ENCODE measurements at regions not wholly inside any gene's neighbourhood (a gene's known extent, or its start where the extent isn't known, plus 50 kb on each side); places are given as distances from the start of the nearest gene placed in this dataset.

DNA sequence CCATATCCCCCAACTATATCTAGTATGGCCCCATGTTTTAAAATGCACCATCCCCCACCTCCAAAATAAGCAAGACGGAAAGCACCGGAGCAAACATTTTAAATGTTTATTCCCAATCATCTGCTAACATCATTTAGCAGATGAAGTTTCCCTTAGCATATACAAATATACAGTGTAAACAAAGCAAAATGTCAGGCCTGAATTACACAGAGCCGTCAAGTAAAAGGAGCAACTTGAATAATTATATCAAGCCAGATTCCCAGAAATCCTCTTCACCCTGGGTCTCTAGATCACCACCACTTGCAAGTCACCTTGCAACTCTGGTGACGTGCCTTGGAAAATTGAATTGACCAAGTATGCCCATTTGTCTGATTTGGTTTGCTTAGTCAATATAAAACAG is 91.6 kb upstream of the COL1A2 start:
- Histone ChIP-seq H3K27me3 (ENCODE audit: insufficient read depth, low read depth, low read length) (no peaks in the 10 kb centered on the region), H3K4me2 (ENCODE audit: low read length) (no peak overlapping the region), H3K79me2 (replicated peaks; ENCODE audit: insufficient read depth, low read length) (no peaks in the 10 kb centered on the region), H3K36me3 (ENCODE audit: insufficient read depth, low read length) (no peaks in the 10 kb centered on the region), H3K9me2 (ENCODE audit: insufficient read depth, low read length) (no peaks in the 10 kb centered on the region), H4K20me1 (ENCODE audit: insufficient read depth) (no peaks in the 10 kb centered on the region), H3K9me3 (ENCODE audit: low read length) (no peaks in the 10 kb centered on the region), H3K9ac (ENCODE audit: low read length) (no peak overlapping the region), H3K27ac (ENCODE audit: low read length) (no peak overlapping the region), H3F3A (ENCODE audit: insufficient read depth, low read length, poor library complexity, severe bottlenecking) (peaks cover 2% of the 10 kb centered on the region), H2AFZ (ENCODE audit: low read depth, low read length) (no peak overlapping the region), H3K4me3 (ENCODE audit: low read length) (no peak overlapping the region)
- TF ChIP-seq MXI1 (conservative IDR thresholded peaks at IDR 0.05; ENCODE audit: poor library complexity, severe bottlenecking) (no peak), RAD21 (conservative IDR thresholded peaks at IDR 0.05) (no peak), EZH2 (IDR thresholded peaks at IDR 0.05; ENCODE audit: borderline replicate concordance, insufficient read depth, low read length, poor library complexity, severe bottlenecking) (no peak), SMC3 (conservative IDR thresholded peaks at IDR 0.05; ENCODE audit: poor library complexity) (no peak), TAF1 (IDR thresholded peaks at IDR 0.05; ENCODE audit: low read depth) (no peak), EP300 (conservative IDR thresholded peaks at IDR 0.05; ENCODE audit: poor library complexity, severe bottlenecking) (no peak), POLR2AphosphoS5 (IDR thresholded peaks at IDR 0.05) (no peak)
- TF ChIP-seq, protein P1, sequence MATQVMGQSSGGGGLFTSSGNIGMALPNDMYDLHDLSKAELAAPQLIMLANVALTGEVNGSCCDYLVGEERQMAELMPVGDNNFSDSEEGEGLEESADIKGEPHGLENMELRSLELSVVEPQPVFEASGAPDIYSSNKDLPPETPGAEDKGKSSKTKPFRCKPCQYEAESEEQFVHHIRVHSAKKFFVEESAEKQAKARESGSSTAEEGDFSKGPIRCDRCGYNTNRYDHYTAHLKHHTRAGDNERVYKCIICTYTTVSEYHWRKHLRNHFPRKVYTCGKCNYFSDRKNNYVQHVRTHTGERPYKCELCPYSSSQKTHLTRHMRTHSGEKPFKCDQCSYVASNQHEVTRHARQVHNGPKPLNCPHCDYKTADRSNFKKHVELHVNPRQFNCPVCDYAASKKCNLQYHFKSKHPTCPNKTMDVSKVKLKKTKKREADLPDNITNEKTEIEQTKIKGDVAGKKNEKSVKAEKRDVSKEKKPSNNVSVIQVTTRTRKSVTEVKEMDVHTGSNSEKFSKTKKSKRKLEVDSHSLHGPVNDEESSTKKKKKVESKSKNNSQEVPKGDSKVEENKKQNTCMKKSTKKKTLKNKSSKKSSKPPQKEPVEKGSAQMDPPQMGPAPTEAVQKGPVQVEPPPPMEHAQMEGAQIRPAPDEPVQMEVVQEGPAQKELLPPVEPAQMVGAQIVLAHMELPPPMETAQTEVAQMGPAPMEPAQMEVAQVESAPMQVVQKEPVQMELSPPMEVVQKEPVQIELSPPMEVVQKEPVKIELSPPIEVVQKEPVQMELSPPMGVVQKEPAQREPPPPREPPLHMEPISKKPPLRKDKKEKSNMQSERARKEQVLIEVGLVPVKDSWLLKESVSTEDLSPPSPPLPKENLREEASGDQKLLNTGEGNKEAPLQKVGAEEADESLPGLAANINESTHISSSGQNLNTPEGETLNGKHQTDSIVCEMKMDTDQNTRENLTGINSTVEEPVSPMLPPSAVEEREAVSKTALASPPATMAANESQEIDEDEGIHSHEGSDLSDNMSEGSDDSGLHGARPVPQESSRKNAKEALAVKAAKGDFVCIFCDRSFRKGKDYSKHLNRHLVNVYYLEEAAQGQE (IDR thresholded peaks at IDR 0.05; ENCODE audit: borderline replicate concordance) = no peak
- TF ChIP-seq, protein P2, sequence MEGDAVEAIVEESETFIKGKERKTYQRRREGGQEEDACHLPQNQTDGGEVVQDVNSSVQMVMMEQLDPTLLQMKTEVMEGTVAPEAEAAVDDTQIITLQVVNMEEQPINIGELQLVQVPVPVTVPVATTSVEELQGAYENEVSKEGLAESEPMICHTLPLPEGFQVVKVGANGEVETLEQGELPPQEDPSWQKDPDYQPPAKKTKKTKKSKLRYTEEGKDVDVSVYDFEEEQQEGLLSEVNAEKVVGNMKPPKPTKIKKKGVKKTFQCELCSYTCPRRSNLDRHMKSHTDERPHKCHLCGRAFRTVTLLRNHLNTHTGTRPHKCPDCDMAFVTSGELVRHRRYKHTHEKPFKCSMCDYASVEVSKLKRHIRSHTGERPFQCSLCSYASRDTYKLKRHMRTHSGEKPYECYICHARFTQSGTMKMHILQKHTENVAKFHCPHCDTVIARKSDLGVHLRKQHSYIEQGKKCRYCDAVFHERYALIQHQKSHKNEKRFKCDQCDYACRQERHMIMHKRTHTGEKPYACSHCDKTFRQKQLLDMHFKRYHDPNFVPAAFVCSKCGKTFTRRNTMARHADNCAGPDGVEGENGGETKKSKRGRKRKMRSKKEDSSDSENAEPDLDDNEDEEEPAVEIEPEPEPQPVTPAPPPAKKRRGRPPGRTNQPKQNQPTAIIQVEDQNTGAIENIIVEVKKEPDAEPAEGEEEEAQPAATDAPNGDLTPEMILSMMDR (IDR thresholded peaks at IDR 0.05; ENCODE audit: poor library complexity, severe bottlenecking) = no peak

DNA sequence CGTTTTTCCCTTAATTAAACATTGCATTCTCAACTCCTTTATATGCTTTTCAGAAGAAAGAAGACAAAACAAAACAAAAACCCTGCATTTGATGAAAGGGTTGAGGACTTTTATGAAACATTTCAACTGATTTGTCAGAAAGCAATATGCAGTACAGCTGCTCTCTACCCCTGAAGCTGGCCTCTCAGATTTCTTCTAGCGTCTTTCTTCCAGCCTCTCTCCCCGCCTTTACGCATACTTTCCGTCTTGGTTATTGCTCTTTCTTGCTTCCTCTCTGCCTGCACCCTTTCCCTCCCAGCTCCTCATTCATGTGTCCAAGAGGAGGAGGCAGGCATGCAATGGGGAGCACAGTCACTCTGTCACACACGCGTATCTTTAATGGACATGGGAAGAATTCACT is 91.0 kb upstream of the COL1A2 start:
- Histone ChIP-seq H3K4me3 (ENCODE audit: low read length) (no peak overlapping the region), H3F3A (ENCODE audit: insufficient read depth, low read length, poor library complexity, severe bottlenecking) (peaks cover 2% of the 10 kb centered on the region), H3K4me2 (ENCODE audit: low read length) (no peak overlapping the region), H3K27me3 (ENCODE audit: insufficient read depth, low read depth, low read length) (no peaks in the 10 kb centered on the region), H2AFZ (ENCODE audit: low read depth, low read length) (no peak overlapping the region), H4K20me1 (ENCODE audit: insufficient read depth) (no peaks in the 10 kb centered on the region), H3K27ac (ENCODE audit: low read length) (no peak overlapping the region), H3K9me2 (ENCODE audit: insufficient read depth, low read length) (no peaks in the 10 kb centered on the region), H3K79me2 (replicated peaks; ENCODE audit: insufficient read depth, low read length) (no peaks in the 10 kb centered on the region), H3K9me3 (ENCODE audit: low read length) (no peaks in the 10 kb centered on the region), H3K9ac (ENCODE audit: low read length) (no peak overlapping the region), H3K36me3 (ENCODE audit: insufficient read depth, low read length) (no peaks in the 10 kb centered on the region)
- no peak for TF ChIP-seq TAF1 (IDR thresholded peaks at IDR 0.05; ENCODE audit: low read depth)
- no peak for TF ChIP-seq POLR2AphosphoS5 (IDR thresholded peaks at IDR 0.05)
- TF ChIP-seq, protein P2 (IDR thresholded peaks at IDR 0.05; ENCODE audit: poor library complexity, severe bottlenecking) = no peak
- TF ChIP-seq MXI1 (conservative IDR thresholded peaks at IDR 0.05; ENCODE audit: poor library complexity, severe bottlenecking) = no peak
- TF ChIP-seq EP300 (conservative IDR thresholded peaks at IDR 0.05; ENCODE audit: poor library complexity, severe bottlenecking) = no peak
